GM19043 (cell line): ENCODE measurements at regions not wholly inside any gene's neighbourhood (a gene's known extent, or its start where the extent isn't known, plus 50 kb on each side); places are given as distances from the start of the nearest gene placed in this dataset.
"Not testable (repeated sequence)": the region's sequence is repeated elsewhere in the genome, so short reads cannot be mapped to it uniquely, and the experiment has no call there.

Experiments used
- ATAC-seq: cut with Tn5 transposase; IDR thresholded peaks from one replicate; pipeline ENCODE4 v1.9.1; 2021; ENCODE audit warnings: low read depth; ENCODE audit not compliant: unreplicated experiment

DNA sequence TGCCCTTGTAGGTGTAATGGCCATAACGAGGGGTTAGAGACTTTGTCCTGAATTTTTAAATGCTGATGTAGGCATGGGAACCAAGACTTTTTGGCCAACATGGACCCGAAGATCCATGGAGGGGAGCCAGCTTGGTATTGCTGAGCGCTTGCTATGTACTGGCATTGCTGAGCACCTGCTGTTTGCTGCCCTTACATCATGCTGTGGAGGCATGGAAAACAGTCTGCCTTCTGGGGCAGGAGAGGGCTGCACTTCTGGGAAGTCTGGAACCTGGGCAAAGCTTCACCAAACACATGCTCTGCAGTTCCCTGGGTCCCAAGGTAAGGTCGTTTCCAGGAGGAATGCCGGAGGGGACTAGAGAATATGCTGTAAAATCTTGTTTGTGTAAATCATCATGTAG lies 86.3 kb upstream of the CNIH3 start:
- no peak for ATAC-seq

DNA sequence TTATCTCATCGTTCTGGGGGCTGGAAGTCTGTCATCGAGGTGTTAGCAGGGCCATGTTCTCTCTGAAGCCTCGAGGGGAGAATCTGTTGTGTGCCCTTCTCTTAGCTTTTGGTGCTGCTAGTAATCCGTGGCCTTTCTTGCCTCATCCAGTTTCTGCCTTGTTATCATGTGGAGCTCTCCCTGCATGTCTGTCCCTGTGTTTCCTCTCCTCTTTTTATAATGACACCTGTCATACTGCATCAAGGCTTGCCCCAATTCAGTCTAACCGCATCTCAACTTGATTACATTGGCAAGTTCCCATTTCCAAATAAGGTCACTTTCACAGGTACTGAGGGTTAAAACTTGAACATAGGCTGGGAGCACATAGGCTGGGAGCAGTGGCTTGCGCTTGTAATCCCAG lies 82.6 kb upstream of the CNIH3 start:
- no peak for ATAC-seq

DNA sequence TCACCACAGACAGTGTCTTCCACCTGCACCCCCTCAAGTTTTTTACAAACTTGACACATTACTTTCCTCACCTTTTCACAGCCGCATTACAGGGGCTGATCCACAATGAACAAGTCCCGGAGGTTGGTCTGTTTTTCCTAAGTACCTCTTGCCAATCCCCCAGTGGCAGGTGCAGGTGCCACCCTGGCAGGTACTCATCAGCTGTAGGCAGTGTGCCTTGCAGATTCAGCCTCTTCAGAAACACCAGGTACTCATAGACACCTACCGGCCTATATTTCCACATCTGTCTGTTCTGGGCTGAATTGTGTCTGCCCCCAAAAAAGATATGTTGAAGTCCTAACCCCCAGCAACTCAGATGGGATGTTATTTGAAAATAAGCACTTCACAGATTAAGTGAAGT lies 81.4 kb upstream of the CNIH3 start:
- ATAC-seq, result no peak

GRCh38 chr1:224535641-224536040 lies 80.5 kb upstream of the CNIH3 start:
- no peak for ATAC-seq

DNA sequence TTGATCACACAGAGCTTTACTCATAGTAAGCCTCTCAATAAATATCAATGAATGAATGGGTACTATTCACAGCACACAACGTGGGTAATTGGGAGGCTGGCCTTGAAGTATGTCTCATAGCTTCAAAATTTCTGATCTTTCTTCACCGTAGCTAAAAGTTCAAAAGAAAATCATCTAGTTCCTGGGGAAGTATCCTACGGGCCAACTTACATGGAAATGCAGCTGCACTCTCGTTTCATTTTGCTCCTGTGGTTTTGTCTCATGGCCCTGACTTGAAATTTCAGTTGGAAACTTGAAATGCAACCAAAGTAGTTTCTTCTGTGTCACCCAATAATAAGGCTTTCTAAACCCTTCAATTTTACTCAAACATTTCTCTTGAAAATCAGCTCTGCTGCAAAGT lies 76.1 kb upstream of the CNIH3 start:
- no peak for ATAC-seq

GRCh38 chr1:224540535-224540934 lies 75.6 kb upstream of the CNIH3 start:
- ATAC-seq, result no peak

DNA sequence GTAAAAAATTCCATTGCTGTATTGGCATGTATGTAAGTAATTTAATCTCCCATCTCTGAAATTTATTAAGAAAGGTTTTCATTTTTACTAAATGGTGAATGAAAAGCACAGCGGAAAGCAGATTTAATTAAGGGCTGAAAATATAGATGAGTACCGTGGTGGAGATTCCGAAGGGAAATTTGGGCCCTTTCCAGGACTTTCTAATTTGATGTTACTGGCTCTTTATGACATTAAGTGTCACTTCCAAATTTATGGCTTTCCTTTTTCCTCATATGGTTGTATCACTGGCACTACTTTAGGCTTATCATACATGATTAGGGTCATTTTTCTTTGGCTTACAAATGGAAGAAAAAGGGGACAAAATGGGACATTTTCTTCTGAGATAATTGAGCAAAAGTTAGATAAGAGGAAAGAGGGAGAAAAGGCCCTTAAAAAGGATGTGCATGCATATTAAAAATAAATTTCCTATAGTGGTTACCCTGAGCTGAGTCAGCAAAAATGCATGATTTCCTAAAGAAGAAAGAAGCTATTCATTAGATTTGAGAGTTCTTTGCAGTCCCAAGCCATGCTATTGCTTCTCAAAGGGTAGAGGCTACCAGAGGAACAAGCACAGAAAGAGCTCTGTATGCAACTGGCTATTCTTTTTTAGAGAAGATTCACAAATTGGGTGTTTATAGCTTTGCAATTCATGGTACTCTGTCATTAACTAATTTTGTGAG lies 74.9 kb upstream of the CNIH3 start:
- ATAC-seq, result no peak

DNA sequence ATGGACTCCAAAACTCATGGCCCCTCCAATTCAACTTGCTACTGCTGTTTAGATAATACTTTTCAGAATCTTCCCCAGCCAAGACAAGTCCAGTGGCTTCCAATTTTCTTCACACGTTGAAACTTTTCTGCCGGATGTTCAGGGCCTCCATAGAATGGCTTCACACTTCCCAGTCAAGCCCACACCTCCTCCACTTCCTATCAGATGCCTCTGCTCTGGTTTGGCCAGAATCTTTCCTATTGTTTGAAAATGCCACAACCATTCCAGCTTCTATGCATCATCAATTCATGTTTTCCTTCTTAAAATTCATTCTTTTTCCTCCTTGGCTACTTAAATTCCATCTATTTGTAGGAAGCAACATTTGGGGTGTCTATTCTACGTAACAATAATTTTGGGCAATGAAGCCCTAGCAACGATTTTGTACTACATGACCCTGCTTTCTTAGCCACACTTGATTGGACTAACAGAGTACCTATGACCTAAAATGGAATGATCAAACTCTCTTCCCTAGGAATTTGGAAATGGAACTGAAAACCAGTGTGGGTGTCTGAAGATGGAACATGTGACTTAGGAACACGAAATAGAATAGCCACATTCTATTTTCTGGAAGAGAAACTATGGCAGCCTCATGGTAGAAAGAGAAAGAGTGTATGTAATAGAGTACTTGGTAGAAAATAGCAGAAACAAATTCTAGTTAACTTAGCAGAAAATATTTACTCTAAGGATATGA lies 74.1 kb upstream of the CNIH3 start:
- no peak for ATAC-seq

GRCh38 chr1:224542783-224543440 lies 73.2 kb upstream of the CNIH3 start:
- ATAC-seq, result no peak

GRCh38 chr1:224543453-224543852 lies 72.7 kb upstream of the CNIH3 start:
- ATAC-seq, result no peak

DNA sequence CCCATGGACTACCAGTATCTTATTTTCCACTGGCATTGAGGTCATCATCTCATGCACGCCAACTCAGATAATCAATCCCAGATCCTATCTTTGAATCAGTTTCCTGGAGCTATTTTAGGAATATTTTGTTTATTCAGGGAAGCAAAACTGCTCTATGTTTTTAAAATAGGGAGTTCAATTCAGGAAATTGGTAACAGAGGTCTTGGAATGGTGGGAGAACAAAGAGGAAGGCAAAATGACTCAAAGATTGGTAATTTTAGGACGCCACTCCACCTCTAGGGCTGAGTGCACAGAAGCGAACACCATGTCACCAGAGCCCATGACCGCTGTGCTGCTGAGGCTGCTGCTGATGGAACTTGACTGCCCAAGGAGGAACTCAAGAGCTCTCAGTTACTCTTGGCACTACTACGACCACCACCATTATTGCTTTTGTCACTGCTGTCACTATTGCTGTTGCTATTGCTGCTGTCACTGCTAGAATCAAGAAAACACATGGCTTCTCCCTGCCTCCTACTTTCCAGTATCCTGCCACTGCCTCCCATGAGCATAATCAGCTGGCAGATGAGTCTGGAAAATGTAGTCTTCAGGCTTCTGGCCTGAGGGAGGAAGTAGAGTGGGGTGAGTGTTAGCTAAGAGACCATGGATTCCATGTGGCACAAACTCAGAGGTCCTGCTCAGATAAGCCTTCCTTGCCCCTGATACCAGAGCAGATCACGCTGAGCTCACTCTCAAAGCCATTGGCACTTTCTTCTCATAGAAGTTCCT lies 71.6 kb upstream of the CNIH3 start:
- no peak for ATAC-seq

DNA sequence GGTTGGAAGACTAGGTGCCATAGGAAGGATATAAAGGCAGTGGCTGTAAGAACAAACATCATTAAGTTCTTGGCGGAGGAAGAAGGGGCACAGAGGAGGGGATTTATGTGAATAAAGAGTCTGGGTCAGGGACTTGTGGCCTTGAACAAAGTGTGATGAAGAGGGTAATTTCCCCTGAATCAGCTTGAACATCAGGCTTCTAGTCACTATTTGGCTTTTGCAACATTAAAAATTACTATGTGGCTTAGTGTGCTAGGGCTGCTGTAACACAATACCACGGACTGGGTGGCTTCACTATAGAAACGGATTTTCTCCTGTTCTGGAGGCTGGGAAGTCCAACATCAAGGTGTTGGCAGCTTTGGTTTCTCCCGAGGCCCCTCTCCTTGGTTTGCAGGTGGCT lies 70.5 kb upstream of the CNIH3 start:
- no peak for ATAC-seq

GRCh38 chr1:224548676-224549075 lies 67.4 kb upstream of the CNIH3 start:
- no peak for ATAC-seq

DNA sequence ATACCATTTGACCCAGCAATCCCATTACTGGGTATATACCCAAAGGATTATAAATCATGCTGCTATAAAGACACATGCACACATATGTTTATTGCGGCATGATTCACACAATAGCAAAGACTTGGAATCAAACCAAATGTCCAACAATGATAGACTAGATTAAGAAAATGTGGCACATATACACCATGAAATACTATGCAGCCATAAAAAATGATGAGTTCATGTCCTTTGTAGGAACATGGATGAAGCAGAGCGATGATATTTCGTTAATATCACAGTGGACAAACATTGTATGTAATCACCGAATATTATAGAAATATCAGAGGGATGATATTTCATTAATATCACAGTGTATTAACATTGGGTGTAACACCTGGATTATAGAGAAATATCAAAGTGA lies 64.9 kb upstream of the CNIH3 start:
- not testable (repeated sequence) for ATAC-seq

- no peak for ATAC-seq
Observed at GRCh38 chr1:224554056-224554455, 62.1 kb upstream of the CNIH3 start.

DNA sequence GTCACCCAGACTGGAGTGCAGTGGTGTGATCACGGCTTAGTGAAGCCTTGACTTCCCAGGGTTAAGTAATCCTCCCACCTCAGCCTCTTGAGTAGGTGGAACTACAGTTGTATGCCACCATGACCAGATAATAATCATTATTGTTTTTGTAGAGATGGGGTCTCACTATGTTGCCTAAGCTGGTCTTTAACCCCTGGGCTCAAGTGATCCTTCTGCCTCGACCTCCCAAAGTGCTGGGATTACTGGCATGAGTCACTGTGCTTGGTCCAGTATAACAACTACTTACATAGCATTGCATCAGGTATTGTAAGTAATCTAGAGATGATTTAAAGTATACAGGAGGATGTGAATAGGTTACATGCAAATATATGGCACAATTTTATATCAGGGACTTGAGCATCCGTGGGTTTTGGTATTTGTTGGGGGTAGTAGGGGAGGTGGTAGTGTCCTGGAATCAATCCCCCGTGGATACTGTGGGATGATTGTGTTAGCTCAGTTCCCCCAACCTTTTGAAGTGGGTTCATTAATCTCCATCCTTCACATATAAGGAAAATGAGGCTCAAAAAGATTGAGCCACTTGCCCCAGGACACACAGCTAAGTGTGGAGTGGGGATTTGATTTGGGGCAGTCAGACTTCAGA lies 61.4 kb upstream of the CNIH3 start:
- ATAC-seq, result no peak

DNA sequence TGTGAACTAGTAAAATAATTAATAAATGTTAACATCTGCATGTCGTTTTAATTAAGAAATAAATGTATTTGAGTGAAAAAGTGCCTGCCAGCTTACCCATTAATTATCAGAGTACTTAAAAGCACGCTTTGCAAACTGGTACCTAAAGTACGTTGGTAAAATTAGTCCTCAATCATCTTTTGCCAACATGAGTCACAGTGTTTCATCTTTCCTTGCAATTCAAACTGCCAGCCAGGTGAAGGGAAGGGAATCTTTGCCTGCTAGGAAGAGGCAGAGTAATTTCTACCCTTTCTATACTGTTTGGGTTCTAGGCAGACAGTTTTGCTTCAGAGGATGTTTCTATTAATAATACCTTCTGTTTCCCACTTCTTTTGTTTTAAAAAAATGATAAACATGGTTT lies 57.2 kb upstream of the CNIH3 start:
- ATAC-seq, result no peak

DNA sequence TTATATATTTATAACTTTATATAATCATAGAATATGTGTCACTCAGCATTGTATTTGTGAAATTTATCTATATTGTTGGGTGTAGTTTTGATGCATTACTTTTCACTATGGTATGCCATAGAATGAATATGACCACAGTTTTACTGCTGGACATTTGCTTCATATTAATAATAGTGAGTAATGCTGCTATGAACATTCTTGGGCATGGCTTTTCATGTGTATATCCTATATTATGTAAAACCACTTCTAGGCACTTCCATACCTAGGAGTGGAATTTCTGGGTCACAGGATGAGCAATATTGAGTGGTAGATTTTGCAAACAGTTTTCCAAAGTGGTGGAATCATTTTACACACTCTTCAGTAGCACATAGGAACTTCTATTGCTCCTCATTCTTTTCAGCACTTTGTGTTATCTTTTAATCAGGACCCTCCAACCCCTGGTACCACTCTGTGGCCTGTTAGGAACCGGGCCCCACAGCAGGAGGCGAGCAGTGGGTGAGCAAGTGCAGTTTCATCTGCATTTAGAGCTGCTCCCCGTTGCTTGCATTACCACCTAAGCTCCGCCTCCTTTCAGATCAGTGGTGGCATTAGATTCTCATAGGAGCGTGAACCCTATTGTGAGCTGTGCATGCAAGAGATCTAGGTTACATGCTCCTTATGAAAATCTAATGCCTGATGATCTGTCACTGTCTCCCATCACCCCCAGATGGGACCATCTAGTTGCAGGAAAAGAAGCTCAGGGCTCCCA lies 56.0 kb upstream of the CNIH3 start:
- ATAC-seq, result no peak

DNA sequence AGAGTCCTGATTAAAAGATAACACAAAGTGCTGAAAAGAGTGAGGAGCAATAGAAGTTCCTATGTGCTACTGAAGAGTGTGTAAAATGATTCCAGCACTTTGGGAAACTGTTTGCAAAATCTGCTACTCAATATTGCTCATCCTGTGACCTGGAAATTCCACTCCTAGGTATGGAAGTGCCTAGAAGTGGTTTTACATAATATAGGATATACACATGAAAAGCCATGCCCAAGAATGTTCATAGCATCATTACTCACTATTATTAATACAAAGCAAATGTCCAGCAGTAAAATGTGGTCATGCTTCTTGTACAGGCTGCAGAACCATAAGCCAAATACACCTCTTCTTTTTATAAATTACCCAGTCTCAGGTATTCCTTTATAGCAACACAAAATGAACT lies 53.2 kb upstream of the CNIH3 start:
- not testable (repeated sequence) for ATAC-seq

DNA sequence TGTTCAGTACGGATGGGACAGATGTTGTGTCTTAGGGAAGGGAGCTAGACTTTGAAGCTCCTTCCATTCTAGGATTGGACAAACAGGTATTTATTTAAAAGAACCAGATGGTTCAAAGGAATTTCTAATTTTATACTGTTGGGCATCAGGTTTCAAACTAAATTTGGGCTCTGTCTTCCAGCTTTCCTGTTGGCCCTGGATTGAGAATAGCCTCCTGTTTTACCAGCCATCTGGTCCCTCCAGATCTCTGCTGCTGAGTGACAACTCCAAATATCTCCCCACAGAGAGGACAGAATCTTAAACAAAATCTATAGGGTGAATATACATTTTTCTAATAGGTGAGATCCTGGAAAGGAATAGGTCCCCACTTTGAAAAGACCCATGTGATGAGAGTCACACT lies 52.5 kb upstream of the CNIH3 start:
- ATAC-seq, result no peak
